K562 (cell line): ENCODE measurements at regions not wholly inside any gene's neighbourhood (a gene's known extent, or its start where the extent isn't known, plus 50 kb on each side); places are given as distances from the start of the nearest gene placed in this dataset.

Experiments
- ATAC-seq: fragments of 200-7000 bp; cut with Tn5 transposase; 3 replicates; pipeline ENCODE4 v1.9.1; 2020; ENCODE audit warnings: moderate library complexity
- BruUV-seq: library from RNA; stranded (reverse); fragments of 400-500 nt; replicated peaks from 2 replicates; lab custom pipeline; 2021; lab: Mats Ljungman, UMichigan
- CTCF ChIA-PET: fragments of 300-600 bp; formaldehyde crosslinking; extraction: SDS; loops from one replicate; lab custom pipeline; 2021; ENCODE audit warnings: low intra/inter-chr PET ratio; lab: Yijun Ruan, JAX
- POLR2A ChIA-PET: fragments of 300-600, 350-650 bp; sonication (Branson Sonifier 250); formaldehyde crosslinking; extraction: SDS; loops from one replicate; lab custom pipeline; 2021; ENCODE audit warnings: antibody characterized with exemption, inconsistent platforms; lab: Yijun Ruan, JAX
- DNase-seq, 4 experiments: peaks; one replicate each; pipeline versions ENCODE4 v3.0.0 to v3.0.0-alpha.2; 2011 to 2018; ENCODE audit warnings: low spot score in 3 of 4, mixed read lengths in 3 of 4; ENCODE audit errors: extremely low read depth in 1 of 4
- FAIRE-seq: peaks from 2 replicates; lab custom pipeline; 2011; peaks lifted over from hg19 to GRCh38; lab: Jason Lieb, UNC
- H2AFZ ChIP-seq: 2 replicates; pipeline ENCODE4 v1.6.0; 2011; ENCODE audit warnings: low read depth, low read length, control low read depth, inconsistent platforms
- H3K27ac ChIP-seq: fragments of 200-600 bp; 3 replicates; pipeline ENCODE4 v1.8.0; 2011; ENCODE audit warnings: low read depth, mild to moderate bottlenecking, control low read depth, inconsistent platforms, low read length, moderate library complexity, mixed read lengths; ENCODE audit errors: extremely low read depth
- H3K27me3 ChIP-seq, 2 experiments: fragments of 300-600 bp in 1 of 2; 2 replicates in 1 of 2; 3 replicates in 1 of 2; pipeline versions ENCODE4 v1.6.0 to v1.8.0; 2011; ENCODE audit warnings: inconsistent platforms in 2 of 2, low read length in 2 of 2, mild to moderate bottlenecking in 1 of 2, mixed read lengths in 1 of 2, moderate library complexity in 1 of 2; ENCODE audit not compliant: control insufficient read depth in 2 of 2, insufficient read depth in 2 of 2
- H3K36me3 ChIP-seq: fragments of 300-600 bp; 3 replicates; pipeline ENCODE4 v1.8.0; 2011; ENCODE audit warnings: mild to moderate bottlenecking, low read length, inconsistent platforms; ENCODE audit not compliant: control insufficient read depth, insufficient read depth
- H3K4me1 ChIP-seq, 2 experiments: fragments of 200-600 bp in 1 of 2; replicated peaks in 1 of 2; 2 replicates in 1 of 2; 3 replicates in 1 of 2; pipeline versions ENCODE4 v1.5.1 to v1.8.0; 2011; ENCODE audit warnings: inconsistent platforms in 2 of 2, low read length in 2 of 2, mild to moderate bottlenecking in 1 of 2, mixed read lengths in 1 of 2, moderate library complexity in 1 of 2; ENCODE audit not compliant: control insufficient read depth in 2 of 2, insufficient read depth in 2 of 2
- H3K4me2 ChIP-seq: 2 replicates; pipeline ENCODE4 v1.6.1; 2011; ENCODE audit warnings: low read length, control low read depth, inconsistent platforms, mixed read lengths; ENCODE audit not compliant: insufficient read depth
- H3K4me3 ChIP-seq: fragments of 200-600 bp; sonication (generic), shearing (Covaris generic); 2 replicates; pipeline ENCODE4 v1.5.1; 2016; ENCODE audit warnings: control low read depth, inconsistent platforms
- H3K79me2 ChIP-seq: fragments of 200-600 bp; 3 replicates; pipeline ENCODE4 v1.8.0; 2011; ENCODE audit warnings: low read length, inconsistent platforms; ENCODE audit not compliant: control insufficient read depth, insufficient read depth
- H3K9ac ChIP-seq, 2 experiments: 2 replicates each; pipeline versions ENCODE4 v1.6.0 to v1.6.1; 2011; ENCODE audit warnings: low read depth in 2 of 2, low read length in 2 of 2, control low read depth in 1 of 2, inconsistent platforms in 1 of 2, mild to moderate bottlenecking in 1 of 2, mixed read lengths in 1 of 2; ENCODE audit not compliant: insufficient read depth in 1 of 2
- H3K9me1 ChIP-seq: one replicate; pipeline ENCODE4 v1.6.0; 2011; ENCODE audit warnings: inconsistent platforms, mild to moderate bottlenecking, low read length, moderate library complexity; ENCODE audit not compliant: control insufficient read depth, insufficient read depth
- H3K9me3 ChIP-seq: replicated peaks from 2 replicates; pipeline ENCODE4 v1.5.1; 2011; ENCODE audit warnings: low read depth, low read length, inconsistent platforms; ENCODE audit not compliant: control insufficient read depth, insufficient read depth
- H4K20me1 ChIP-seq: replicated peaks from 2 replicates; pipeline ENCODE4 v1.6.1; 2011; ENCODE audit warnings: low read length, inconsistent platforms, mixed read lengths; ENCODE audit not compliant: control insufficient read depth, insufficient read depth
- BACH1 ChIP-seq: fragments of 200-800 bp; sonication (Bioruptor generic); IDR thresholded peaks from 2 replicates; pipeline ENCODE4 v1.6.1; 2016; ENCODE audit warnings: missing genetic modification characterization, missing compliant biosample characterization
- CEBPZ ChIP-seq: fragments of 150-350 bp; IDR thresholded peaks from 2 replicates; pipeline ENCODE4 v1.6.1; 2014; ENCODE audit warnings: low read depth, mild to moderate bottlenecking, low read length, borderline replicate concordance
- CREB5 ChIP-seq: fragments of 250-450 bp; sonication (Bioruptor Pico); IDR thresholded peaks from 2 replicates; pipeline ENCODE4 v1.5.0; 2020; ENCODE audit warnings: mild to moderate bottlenecking
- E2F6 ChIP-seq, 2 experiments: IDR thresholded peaks; 2 replicates each; pipeline ENCODE4 v1.6.1; 2011; ENCODE audit warnings: borderline replicate concordance in 1 of 2, control low read depth in 1 of 2, low read depth in 1 of 2, low read length in 1 of 2, mild to moderate bottlenecking in 1 of 2, mixed read lengths in 1 of 2, moderate library complexity in 1 of 2; ENCODE audit not compliant: insufficient read depth in 1 of 2, insufficient read length in 1 of 2, poor library complexity in 1 of 2, severe bottlenecking in 1 of 2; ENCODE audit errors: extremely low read depth in 1 of 2
- EWSR1 ChIP-seq: fragments of 450-650 bp; IDR thresholded peaks from 2 replicates; pipeline ENCODE4 v1.6.1; 2018; ENCODE audit warnings: borderline replicate concordance, mild to moderate bottlenecking, low read depth, moderate library complexity; ENCODE audit not compliant: partially characterized antibody
- HES1 ChIP-seq: fragments of 450-650 bp; IDR thresholded peaks from 2 replicates; pipeline ENCODE4 v1.6.1; 2016; ENCODE audit warnings: low read depth, mild to moderate bottlenecking, moderate library complexity
- KAT8 ChIP-seq: fragments of 450-650 bp; IDR thresholded peaks from 2 replicates; pipeline ENCODE4 v1.6.1; 2016; ENCODE audit warnings: low read depth, mild to moderate bottlenecking
- MCM3 ChIP-seq: fragments of 450-650 bp; IDR thresholded peaks from 2 replicates; pipeline ENCODE4 v1.6.1; 2016
- PKNOX1 ChIP-seq: fragments of 450-650 bp; IDR thresholded peaks from 2 replicates; pipeline ENCODE4 v1.6.1; 2016
- PREB ChIP-seq: sonication (generic); formaldehyde crosslinking; IDR thresholded peaks from 2 replicates; pipeline ENCODE4 v1.8.1; 2023; ENCODE audit warnings: mild to moderate bottlenecking, missing genetic modification reagents
- RFX5 ChIP-seq: IDR thresholded peaks from 2 replicates; pipeline ENCODE4 v1.6.1; 2011; ENCODE audit warnings: low read depth, mild to moderate bottlenecking, improper control_type of control experiment, low read length
- ZBTB17 ChIP-seq: fragments of 450-650 bp; formaldehyde crosslinking; IDR thresholded peaks from 2 replicates; pipeline ENCODE4 v1.4.0; 2020; ENCODE audit warnings: mild to moderate bottlenecking
- ZKSCAN1 ChIP-seq: fragments of 150-350 bp; IDR thresholded peaks from 2 replicates; pipeline ENCODE4 v1.6.1; 2016; ENCODE audit warnings: low read depth, low read length
- ZNF133 ChIP-seq: fragments of 250-450 bp; sonication (Bioruptor Pico); IDR thresholded peaks from 2 replicates; pipeline ENCODE4 v1.4.0; 2020; ENCODE audit warnings: mild to moderate bottlenecking
- ZNF239 ChIP-seq: fragments of 250-450 bp; sonication (Bioruptor Pico); IDR thresholded peaks from 2 replicates; pipeline ENCODE4 v1.4.0; 2020; ENCODE audit warnings: mild to moderate bottlenecking
- WGBS: fragments of 100-300 bp; shearing (Covaris generic); methylation state at CpG from one replicate; pipeline ENCODE4 v1.1.6; 2016; ENCODE audit warnings: low coverage, mixed read lengths; ENCODE audit not compliant: insufficient coverage; ENCODE audit errors: missing lambda C conversion rate; 5-methylcytosine and 5-hydroxymethylcytosine counted together
- in situ Hi-C: fragments of 300-500 bp; cut with MboI; formaldehyde crosslinking; loops from 4 replicates; pipeline ENCODE4 v1.15.0; 2018; ENCODE audit warnings: inconsistent platforms, mixed read lengths
- intact Hi-C: fragments of 100-400 bp; cut with micrococcal nuclease; formaldehyde crosslinking; loops from 2 replicates; pipeline ENCODE4 v1.14.2; 2022

- Histone ChIP-seq H3K4me2 (no peak overlapping the region), H3K27me3 (no peaks in the 10 kb centered on the region), H3K9me1 (no peaks in the 10 kb centered on the region), H3K36me3 (no peaks in the 10 kb centered on the region), H3K4me1 (no peaks in the 10 kb centered on the region), H3K9ac (no peak overlapping the region), H3K4me3 (no peak overlapping the region), H3K79me2 (no peaks in the 10 kb centered on the region), H4K20me1 (no peaks in the 10 kb centered on the region), H3K9me3 (no peaks in the 10 kb centered on the region), H2AFZ (no peak overlapping the region), H3K27ac (no peak overlapping the region)
- DNase-seq (no peak), ATAC-seq (no peak), FAIRE-seq (no peak)
- in situ Hi-C loops = no loop called here
- CTCF ChIA-PET = no interaction called here
- intact Hi-C loops = no loop called here
- BruUV-seq = no TSS peak
- POLR2A ChIA-PET = no interaction called here
- 0% methylated on average over 4 of the region's 4 CpGs for WGBS
- no peak for TF ChIP-seq HES1
- TF ChIP-seq ZBTB17 (CRISPR knock-in tag) = no peak
- TF ChIP-seq MCM3 = no peak
- no peak for TF ChIP-seq PREB (CRISPR knock-in tag)
- no peak for TF ChIP-seq ZKSCAN1
- TF ChIP-seq EWSR1 = no peak
- no peak for TF ChIP-seq CREB5
- TF ChIP-seq ZNF239 = no peak
- no peak for TF ChIP-seq ZNF133 (CRISPR knock-in tag)
- no peak for TF ChIP-seq BACH1 (tag)
- TF ChIP-seq CEBPZ = no peak
- TF ChIP-seq KAT8 = no peak
- TF ChIP-seq RFX5 = no peak
- TF ChIP-seq PKNOX1 = no peak
- no peak for TF ChIP-seq E2F6 (IDR thresholded peaks at IDR 0.05; ENCODE audit: borderline replicate concordance in 1 of 2, extremely low read depth in 1 of 2, insufficient read depth in 1 of 2, insufficient read length in 1 of 2, low read depth in 1 of 2, low read length in 1 of 2, poor library complexity in 1 of 2, severe bottlenecking in 1 of 2)
Observed at GRCh38 chr22:48116871-48117270, 1354.4 kb downstream of the TBC1D22A start.
